GM21360 (cell line): ENCODE measurements at regions not wholly inside any gene's neighbourhood (a gene's known extent, or its start where the extent isn't known, plus 50 kb on each side); places are given as distances from the start of the nearest gene placed in this dataset.
"Not testable (repeated sequence)": the region's sequence is repeated elsewhere in the genome, so short reads cannot be mapped to it uniquely, and the experiment has no call there.

ENCODE experiments used
- ATAC-seq: cut with Tn5 transposase; IDR thresholded peaks from one replicate; pipeline ENCODE4 v1.9.1; 2021; ENCODE audit warnings: mild to moderate bottlenecking, moderate library complexity; ENCODE audit not compliant: unreplicated experiment

DNA sequence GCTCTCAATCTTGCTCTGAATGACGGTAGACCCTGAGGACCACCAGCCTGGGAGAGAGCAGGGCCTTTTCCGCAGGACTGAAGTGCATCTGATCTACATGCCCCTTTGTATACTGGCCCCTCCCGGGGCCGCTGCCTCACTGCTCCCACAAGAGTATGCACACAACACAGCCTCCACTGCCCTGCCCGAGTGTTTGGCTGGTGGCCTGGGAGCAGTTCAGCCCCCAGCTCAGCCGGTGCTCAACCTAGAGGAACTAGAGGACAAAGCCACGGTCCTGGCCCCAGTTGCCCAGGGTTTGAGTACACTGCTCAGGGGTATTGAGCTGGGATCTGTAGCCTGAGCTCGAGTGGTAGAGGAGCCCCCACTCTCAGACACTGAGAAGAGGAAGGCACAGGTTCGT is 118.9 kb upstream of the CAB39 start:
- no peak for ATAC-seq

DNA sequence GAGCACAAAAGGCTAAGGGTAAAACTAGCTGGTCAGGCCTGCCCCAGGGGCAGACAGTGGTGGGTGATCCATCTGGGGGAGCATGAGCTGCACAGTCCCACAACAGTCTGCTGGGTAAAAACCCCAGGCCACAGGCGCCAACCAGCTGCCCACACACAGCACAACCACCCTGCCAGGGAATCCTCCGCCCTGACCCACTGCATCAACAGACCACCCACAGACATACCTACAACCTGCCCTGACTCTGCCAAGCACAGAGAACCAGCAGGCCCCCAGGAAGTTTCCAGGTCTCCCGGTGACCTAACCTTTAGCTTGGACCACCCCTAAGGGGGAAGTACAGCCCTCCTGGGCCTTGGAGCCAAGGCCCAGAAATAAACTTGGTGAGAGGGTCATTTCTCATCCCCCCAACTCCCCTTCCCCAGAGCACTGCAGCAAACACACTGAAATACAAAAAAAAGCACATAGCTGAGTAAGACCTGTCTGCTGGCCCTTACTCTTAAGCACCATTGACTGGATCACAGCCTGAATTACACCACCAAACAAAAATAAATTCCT is 118.3 kb upstream of the CAB39 start:
- ATAC-seq = no peak

DNA sequence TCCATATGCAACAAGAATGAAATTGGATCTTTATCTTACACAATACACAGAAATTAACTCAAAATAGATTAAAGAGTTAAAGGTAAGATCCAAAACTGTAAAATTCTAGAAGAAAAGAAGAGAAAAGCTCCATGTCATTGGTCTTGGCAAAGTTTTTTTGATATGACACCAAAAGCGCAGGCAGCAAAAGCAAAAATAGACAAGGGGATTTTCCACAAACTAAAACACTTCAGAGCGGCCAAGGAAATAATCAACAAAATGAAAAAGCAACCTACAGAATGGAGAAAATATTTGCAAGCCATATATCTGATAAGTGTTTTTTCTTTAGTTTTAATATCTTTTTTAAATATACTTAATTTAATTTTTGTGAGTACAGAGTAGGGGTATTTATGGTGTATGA is 112.8 kb upstream of the CAB39 start:
- ATAC-seq = no peak

DNA sequence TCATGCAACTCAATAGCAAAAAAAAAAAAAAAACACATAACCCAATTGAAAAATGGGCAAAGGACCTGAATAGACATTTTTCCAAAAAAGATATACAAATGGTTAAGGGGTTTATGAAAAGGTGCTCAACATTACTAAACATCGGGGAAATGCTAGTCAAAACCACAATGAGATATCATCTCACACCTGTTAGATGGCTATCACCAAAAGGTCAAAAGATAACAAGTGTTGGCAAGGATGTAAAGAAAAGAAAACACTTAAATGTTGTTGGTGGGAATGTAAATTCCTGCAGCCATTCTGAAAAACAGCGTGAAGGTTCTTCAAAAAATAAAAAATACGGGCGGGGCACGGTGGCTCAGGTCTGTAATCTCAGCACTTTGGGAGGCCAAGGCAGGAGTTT is 112.4 kb upstream of the CAB39 start:
- no peak for ATAC-seq

DNA sequence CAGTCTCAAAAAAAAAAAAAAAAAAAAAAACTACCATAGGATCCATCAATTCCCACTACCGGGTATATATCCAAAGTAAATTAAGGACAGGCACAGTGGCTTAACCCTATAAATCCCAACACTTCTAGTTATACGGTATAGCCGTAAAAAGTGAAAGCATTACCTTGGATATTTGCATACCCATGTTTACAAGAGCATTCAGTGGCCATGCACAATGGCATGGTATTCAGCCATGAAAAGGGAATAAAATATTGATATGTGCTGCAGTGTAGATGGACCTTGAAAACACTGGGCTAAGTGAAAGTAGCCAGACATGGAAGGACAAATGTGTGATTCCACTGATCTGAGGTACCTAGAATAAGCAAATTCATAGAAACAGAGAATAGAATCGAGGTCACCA is 111.8 kb upstream of the CAB39 start:
- no peak for ATAC-seq

DNA sequence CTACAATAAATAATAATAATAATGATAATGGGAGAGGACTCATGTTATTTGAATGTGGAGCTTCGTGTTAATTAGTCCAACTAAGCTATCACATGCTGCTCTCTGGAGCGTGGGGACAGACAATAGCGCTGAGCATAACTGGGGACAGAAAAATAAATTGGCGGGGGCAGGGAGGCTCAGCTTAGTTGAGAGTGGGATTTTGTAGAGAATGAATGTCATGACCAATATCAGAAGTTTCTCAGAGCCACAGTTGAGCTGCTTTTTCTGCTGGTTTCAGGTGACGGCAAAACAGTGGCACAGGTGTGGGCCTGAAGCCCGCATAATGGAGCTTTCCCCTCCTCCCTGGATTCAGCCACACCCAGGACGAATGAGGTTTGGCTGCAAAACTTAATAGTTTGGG is 111.1 kb upstream of the CAB39 start:
- ATAC-seq = peak; percentile 58

DNA sequence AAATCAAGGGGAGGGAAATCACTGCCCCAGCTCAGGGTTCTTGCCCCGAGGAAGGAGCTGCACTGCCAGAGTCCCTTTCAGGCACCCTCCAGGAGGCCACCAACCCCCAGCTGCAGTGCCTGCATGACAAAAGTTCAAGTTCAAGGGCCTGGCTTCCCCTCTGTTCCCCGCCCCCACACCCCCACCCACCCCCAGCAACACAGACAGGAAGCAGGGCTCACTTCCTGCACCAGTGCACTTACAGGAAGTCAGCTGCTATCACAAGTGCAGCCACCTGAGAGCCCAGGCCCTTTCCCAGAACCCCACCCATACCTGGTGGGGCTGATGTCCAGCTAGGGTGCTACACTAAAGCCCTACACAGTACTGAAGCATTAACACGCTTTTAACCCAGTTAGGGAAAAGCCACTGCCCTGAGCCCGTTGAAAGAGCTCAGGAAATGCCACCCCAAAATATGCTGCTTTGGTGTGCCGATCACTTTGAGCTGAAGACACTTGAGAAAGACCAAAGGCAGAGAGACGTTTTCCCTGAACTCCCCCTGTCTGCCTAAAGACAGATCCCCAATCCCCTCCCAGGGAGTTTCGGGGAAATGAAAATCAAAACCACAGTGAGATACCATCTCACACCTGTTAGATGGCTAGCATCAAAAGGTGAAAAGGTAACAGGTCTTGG is 109.9 kb upstream of the CAB39 start:
- ATAC-seq = peak; percentile 53

DNA sequence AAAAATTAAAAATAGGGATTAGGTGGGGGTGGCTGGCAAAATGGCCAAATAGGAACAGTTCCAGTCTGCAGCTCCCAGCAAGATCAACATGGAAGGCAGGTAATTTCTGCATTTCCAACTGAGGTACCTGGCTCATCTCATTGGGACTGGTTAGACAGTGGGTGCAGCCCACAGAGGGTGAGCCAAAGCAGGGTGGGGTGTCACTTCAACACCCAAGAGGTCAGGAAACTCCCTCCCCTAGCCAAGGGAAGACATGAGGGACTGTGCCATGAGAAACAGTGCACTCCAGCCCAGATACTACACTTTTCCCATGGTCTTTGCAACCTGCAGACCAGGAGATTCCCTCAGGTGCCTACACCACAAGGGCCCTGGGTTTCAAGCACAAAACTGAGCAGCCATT is 109.3 kb upstream of the CAB39 start:
- ATAC-seq = not testable (repeated sequence)

DNA sequence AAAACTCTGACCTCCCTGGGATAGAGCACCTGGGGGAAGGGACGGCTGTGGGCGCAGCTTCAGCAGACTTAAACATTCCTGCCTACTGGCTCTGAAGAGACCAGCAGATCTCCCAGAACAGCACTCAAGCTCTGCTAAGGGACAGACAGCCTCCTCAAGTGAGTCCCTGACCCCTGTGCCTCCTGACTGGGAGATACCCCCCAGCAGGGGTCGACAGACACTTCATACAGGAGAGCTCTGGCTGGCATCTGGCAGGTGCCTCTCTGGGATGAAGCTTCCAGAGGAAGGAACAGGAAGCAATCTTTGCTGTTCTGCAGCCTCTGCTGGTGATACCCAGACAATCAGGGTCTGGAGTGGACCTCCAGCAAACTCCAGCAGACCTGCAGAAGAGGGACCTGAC is 108.5 kb upstream of the CAB39 start:
- not testable (repeated sequence) for ATAC-seq

DNA sequence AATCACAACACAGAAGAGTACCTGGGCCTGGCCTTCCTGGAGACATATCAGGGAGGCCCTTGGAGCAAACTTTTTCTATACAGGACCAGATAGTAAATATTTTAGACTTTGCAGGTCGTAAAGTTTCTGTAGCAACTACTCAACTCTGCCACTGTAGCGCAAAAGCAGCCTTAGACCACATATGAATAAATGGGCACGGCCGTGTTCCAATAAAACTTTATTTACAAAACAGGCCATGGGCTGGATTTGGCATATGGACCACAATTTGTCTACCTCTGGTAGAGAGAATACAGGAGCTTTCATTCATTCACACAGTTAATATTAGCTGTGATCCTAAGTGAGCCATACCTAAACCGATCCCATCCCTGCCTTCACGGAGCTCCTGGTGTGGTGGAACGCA is 98.6 kb upstream of the CAB39 start:
- no peak for ATAC-seq

DNA sequence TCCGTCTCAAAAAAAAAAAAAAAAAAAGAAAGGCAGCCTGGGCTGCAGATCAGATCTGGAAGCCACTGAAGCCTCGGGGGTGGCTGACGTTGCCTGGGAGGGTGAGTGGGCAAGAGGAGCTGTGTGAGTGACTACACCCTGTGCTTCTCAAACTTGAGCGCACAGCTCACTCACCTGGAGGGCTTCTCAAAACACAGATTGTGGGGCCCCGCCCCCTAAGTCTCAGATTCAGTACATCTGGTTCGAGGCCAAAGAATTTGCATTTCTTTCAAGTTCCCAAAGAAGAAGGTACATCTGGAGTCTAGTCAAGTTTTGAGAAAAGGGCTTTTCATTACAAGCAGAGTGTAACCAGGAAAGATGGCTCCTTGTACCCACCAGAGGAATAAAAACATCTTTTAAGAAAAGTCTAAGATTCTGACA is 97.7 kb upstream of the CAB39 start:
- ATAC-seq = peak; percentile 82

DNA sequence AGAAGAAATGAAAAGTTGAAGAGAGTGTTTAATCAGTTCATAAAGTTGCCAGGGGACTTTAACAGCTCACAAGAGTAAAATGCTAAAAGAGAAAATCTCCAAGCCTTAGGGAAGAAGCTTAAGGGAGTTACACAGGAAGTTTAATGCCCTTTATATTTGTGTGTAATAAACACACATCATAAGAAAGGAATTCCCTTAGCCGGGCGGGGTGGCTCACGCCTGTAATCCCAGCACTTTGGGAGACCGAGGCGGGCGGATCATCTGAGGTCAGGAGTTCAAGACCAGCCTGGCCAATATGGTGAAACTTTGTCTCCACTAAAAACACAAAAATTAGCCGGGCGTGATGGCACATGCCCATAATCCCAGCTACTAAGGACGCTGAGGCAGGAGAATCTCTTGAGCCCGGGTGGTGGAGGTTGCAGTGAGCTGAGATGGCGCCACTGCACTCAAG is 95.4 kb upstream of the CAB39 start:
- not testable (repeated sequence) for ATAC-seq

DNA sequence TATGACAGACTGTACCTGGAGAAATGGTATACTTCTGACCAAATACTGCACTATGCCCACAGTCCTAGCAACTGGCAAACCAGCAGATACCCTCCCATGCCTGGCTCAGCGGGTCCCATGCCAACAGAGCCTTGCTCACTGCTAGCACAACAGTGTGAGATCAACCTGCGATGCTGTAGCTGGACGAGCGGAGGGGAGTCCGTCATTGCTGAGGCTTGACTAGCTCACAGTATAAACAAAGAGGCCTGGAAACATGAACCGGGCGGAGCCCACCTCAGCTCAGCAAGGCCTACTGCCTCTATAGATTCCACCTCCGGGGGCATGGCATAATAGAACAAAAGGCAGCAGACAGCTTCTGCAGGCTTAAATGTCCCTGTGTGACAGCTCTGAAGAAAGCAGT is 93.2 kb upstream of the CAB39 start:
- no peak for ATAC-seq

DNA sequence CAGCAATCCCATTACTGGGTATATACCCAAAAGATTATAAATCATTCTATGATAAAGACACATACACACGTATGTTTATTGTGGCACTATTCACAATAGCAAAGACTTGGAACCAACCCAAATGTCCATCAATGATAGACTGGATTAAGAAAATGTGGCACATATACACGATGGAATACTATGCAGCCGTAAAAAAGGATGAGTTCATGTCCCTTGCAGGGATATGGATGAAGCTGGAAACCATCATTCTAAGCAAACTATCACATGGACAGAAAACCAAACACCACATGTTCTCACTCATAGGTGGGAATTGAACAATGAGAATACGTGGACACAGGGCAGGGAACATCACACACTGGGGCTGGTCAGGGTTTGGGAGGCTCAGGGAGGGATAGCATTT is 87.4 kb upstream of the CAB39 start:
- not testable (repeated sequence) for ATAC-seq

DNA sequence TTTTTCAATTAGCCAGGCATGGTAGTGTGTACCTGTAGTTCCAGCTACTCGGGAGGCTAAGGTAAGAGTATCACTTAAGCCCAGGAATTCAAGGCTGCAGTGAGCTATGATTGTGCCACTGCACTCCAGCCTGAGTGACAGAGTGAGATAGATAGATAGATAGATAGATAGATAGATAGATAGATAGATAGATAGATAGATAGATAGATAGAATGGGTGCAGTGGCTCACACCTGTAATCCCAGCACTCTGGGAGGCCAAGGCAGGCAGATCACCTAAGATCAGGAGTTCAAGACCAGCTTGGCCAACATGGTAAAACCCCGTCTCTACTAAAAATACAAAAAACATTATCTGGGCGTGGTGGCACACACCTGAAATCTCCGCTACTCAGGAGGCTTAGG is 85.6 kb upstream of the CAB39 start:
- not testable (repeated sequence) for ATAC-seq

DNA sequence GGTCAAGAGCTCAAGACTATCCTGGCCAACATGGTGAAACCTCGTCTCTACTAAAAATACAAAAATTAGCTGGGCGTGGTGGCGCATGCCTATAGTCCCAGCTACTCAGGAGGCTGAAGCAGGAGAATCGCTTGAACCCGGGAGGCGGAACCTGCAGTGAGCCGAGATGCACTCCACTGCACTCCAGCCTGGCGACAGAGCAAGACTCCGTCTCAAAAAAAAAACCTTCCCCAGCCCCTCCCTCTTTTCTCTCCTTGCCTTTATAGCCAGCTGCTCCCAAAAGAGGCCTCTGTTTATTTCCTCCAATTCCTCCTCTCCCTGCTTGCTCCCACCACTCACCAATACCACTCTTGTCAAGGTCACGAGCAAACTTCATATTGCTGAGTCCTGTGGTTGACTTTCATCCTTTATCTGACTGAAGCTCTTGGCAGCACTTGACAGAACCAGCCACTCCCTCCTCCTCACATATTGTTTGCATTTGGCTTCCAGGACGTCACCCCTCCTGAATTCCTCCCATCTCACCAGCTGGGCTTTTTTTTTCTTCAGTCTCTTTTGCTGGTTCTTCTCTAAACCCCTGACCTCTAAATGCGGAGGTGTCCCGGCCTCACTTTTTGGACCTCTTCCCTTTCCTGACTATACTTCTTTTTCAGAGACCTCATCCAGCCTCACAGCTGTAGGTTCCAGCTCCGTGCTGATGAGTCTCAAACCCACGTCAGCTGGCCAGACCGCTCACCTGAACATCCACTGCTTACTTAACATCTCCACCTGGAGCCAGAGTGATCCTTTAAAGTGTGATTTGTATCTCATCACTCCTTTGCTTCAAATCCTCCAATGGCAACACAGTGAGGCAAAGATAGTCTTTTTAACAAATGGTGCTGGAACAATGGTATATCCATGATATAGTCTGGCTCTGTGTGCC is 84.6 kb upstream of the CAB39 start:
- ATAC-seq = no peak

DNA sequence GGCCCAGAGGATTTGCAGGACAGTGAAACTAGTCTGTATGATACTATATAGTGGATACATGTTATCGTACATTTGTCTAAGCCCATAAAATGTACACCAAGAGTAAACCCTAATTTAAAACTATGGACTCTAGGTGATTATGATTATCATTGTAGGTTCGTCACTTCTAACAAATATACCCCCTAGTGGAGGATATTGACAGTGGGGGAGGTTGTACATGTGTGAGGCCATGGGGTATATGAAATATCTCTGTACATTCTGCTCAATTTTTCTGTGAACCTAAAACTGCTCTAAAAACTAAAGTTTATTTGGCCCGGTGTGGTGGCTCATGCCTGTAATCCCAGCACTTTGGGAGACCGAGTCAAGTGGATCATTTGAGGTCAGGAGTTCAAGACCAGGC is 81.2 kb upstream of the CAB39 start:
- ATAC-seq = no peak

DNA sequence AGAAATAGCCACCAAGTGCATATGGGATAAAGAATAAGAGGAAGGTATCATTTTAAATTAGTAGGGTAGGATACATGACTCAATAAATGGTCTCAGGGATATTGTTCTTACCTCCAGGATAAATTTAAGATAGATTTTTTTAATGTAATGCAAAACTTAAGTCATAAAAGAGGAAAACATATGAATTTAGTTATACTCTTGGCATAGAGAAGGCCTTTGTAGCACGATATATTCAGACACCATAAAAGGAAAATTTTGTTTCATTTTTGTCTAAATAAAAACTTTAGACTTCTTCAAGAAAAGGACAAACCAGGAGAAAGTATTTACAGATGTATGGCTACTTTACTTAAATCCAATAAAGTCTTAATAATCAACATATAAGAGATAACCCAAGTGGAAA is 78.5 kb upstream of the CAB39 start:
- no peak for ATAC-seq

DNA sequence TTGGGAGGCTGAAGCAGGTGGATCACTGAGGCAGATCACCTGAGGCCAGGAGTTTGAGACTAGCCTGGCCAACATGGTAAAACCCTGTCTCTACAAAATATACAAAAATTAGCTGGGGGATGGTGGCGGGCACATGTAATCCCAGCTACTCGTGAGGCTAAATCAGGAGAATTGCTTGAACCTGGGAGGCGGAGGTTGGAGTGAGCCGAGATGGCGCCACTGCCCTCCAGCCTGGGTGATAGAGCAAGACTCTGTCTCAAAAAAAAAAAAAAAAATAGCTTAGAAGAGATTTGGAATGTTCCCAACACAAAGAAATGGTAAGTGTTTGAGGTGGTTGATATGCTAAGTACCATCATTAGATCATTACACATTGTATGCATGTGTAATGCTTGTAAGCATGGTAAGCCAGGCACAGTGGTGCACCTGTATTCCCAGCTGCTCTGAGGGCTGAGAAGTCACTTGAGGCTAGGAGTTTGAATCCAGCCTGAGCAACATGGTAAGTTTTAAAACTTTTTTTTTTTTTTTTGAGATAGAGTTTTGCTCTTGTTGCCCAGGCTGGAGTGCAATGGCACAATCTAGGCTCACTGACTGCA is 77.8 kb upstream of the CAB39 start:
- ATAC-seq = not testable (repeated sequence)

DNA sequence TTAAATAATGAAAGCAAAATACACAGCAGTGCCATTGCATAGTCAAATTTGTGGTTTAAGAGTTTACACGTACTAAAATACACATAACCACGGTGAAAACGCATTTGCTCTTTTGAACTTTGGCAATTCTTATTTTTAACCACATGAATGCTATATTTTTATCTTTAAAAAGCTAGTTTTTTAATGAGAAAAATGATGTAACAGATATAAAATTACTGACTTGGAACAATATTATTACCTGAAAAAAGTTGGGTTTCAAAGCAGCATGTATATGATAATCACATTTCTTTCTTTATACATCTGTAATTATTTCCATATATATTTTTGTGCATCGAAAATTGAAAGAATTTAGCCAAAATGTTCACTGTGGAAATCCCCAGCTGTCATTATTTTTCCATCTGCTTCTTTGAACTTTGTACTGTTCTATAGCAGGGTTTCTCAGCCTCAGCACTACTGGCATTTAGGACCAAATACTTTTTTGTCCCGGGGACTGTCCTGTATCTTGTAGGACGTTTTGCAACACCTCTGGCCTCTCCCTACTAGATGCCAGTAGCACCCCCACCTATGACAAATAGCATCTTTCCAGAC is 75.9 kb upstream of the CAB39 start:
- ATAC-seq = no peak

DNA sequence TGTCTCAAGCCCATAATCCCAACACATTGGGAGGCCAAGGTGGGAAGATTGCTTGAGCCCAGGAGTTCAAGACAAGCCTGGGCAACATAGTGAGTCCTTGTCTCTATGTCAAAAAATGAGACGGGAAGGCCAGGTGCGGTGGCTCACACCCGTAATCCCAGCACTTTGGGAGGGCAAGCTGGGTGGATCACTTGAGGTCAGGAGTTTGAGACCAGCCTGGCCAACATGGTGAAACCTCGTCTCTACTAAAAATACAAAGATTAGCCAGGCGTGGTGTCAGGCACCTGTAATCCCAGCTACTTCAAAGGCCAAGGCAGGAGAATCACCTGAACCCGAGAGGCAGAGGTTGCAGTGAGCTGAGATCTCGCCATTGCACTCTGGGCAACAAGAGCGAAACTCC is 75.2 kb upstream of the CAB39 start:
- not testable (repeated sequence) for ATAC-seq
